H1 (cell line): ENCODE measurements at regions not wholly inside any gene's neighbourhood (a gene's known extent, or its start where the extent isn't known, plus 50 kb on each side); places are given as distances from the start of the nearest gene placed in this dataset.

Source experiments
- CTCF ChIA-PET: fragments of 300-600 bp; sonication (Branson Sonifier 250); formaldehyde crosslinking; loops from one replicate; lab custom pipeline; 2021; ENCODE audit not compliant: partially characterized antibody; lab: Charles Lee
- POLR2A ChIA-PET: fragments of 300-600 bp; sonication (Branson Sonifier 250); formaldehyde crosslinking; loops from one replicate; lab custom pipeline; 2021; ENCODE audit warnings: inconsistent platforms; ENCODE audit not compliant: partially characterized antibody; lab: Charles Lee
- DNase-seq, 2 experiments: peaks; one replicate each; pipeline versions ENCODE4 v3.0.0 to v3.0.0-alpha.2; 2010 to 2022; ENCODE audit warnings: low spot score in 2 of 2, low read depth in 1 of 2, mixed read lengths in 1 of 2
- FAIRE-seq: peaks from 2 replicates; lab custom pipeline; 2011; peaks lifted over from hg19 to GRCh38; lab: Jason Lieb, UNC
- H2AFZ ChIP-seq: 2 replicates; pipeline ENCODE4 v1.8.1; 2012; ENCODE audit warnings: low read length, inconsistent platforms
- H2AK5ac ChIP-seq: 2 replicates; pipeline ENCODE4 v1.6.1; 2013; ENCODE audit warnings: low read depth, low read length
- H2BK120ac ChIP-seq: replicated peaks from 2 replicates; pipeline ENCODE3; 2013; ENCODE audit warnings: low read depth, low read length, inconsistent platforms
- H2BK12ac ChIP-seq: 2 replicates; pipeline ENCODE4 v1.6.1; 2013; ENCODE audit warnings: low read depth, low read length
- H2BK15ac ChIP-seq: 2 replicates; pipeline ENCODE4 v1.6.1; 2013; ENCODE audit warnings: low read length
- H2BK20ac ChIP-seq: 2 replicates; pipeline ENCODE4 v1.6.1; 2013; ENCODE audit warnings: low read length
- H2BK5ac ChIP-seq: 2 replicates; pipeline ENCODE4 v1.6.1; 2013; ENCODE audit warnings: low read depth, low read length
- H3K14ac ChIP-seq: 2 replicates; pipeline ENCODE4 v1.6.1; 2013; ENCODE audit warnings: inconsistent platforms; ENCODE audit not compliant: insufficient read length
- H3K18ac ChIP-seq: 2 replicates; pipeline ENCODE4 v1.6.1; 2013; ENCODE audit warnings: low read length; ENCODE audit errors: extremely low read depth
- H3K23ac ChIP-seq: 2 replicates; pipeline ENCODE4 v1.6.1; 2013; ENCODE audit warnings: inconsistent platforms; ENCODE audit not compliant: insufficient read length
- H3K23me2 ChIP-seq: 2 replicates; pipeline ENCODE4 v1.6.1; 2013; ENCODE audit warnings: low read depth, low read length
- H3K27ac ChIP-seq: 2 replicates; pipeline ENCODE4 v1.6.1; 2011; ENCODE audit warnings: low read depth, low read length, inconsistent platforms
- H3K27me3 ChIP-seq, 4 experiments: replicated peaks in 1 of 4; 1 replicate in 1 of 4; 2 replicates in 3 of 4; pipeline versions ENCODE4 v1.6.1 to v1.8.1; 2011 to 2013; ENCODE audit warnings: low read length in 3 of 4, mild to moderate bottlenecking in 3 of 4, inconsistent platforms in 2 of 4, mixed read lengths in 2 of 4, moderate library complexity in 1 of 4; ENCODE audit not compliant: control insufficient read depth in 3 of 4, insufficient read depth in 3 of 4; ENCODE audit errors: extremely low read depth in 1 of 4
- H3K36me3 ChIP-seq, 4 experiments: 2 replicates each; pipeline versions ENCODE4 v1.6.1 to v1.8.1; 2011 to 2013; ENCODE audit warnings: mild to moderate bottlenecking in 4 of 4, low read length in 3 of 4, moderate library complexity in 2 of 4, control low read depth in 1 of 4, inconsistent platforms in 1 of 4; ENCODE audit not compliant: insufficient read depth in 4 of 4, control insufficient read depth in 2 of 4
- H3K4ac ChIP-seq: replicated peaks from 2 replicates; pipeline ENCODE3; 2013; ENCODE audit warnings: low read length, low read depth, mixed read lengths, inconsistent platforms; ENCODE audit not compliant: insufficient read length
- H3K4me1 ChIP-seq, 4 experiments: replicated peaks in 1 of 4; 1 replicate in 1 of 4; 2 replicates in 3 of 4; pipeline versions ENCODE4 v1.6.1 to v1.8.1; 2011 to 2013; ENCODE audit warnings: low read length in 3 of 4, inconsistent platforms in 2 of 4, mixed read lengths in 1 of 4; ENCODE audit not compliant: insufficient read depth in 4 of 4, control insufficient read depth in 3 of 4
- H3K4me2 ChIP-seq, 2 experiments: 2 replicates each; pipeline versions ENCODE4 v1.6.1 to v1.8.1; 2011 to 2013; ENCODE audit warnings: low read depth in 2 of 2, low read length in 2 of 2, control low read depth in 1 of 2, inconsistent platforms in 1 of 2, mild to moderate bottlenecking in 1 of 2; ENCODE audit not compliant: insufficient read depth in 1 of 2
- H3K4me3 ChIP-seq, 4 experiments: fragments of 200-600, 300-600 bp in 1 of 4; sonication (generic), shearing (Covaris generic), sonication (Bioruptor Twin) in 1 of 4; 2 replicates each; pipeline versions ENCODE4 v1.5.1 to v1.8.1; 2011 to 2016; ENCODE audit warnings: low read length in 4 of 4, low read depth in 3 of 4, control low read depth in 2 of 4, inconsistent platforms in 2 of 4, mild to moderate bottlenecking in 2 of 4, mixed read lengths in 1 of 4, moderate library complexity in 1 of 4; ENCODE audit not compliant: insufficient read depth in 2 of 4; ENCODE audit errors: extremely low read depth in 1 of 4
- H3K56ac ChIP-seq: replicated peaks from 2 replicates; pipeline ENCODE3; 2013; ENCODE audit warnings: low read depth, mild to moderate bottlenecking, mixed read lengths, low read length, inconsistent platforms; ENCODE audit not compliant: insufficient read length
- H3K79me1 ChIP-seq: 2 replicates; pipeline ENCODE4 v1.6.1; 2013; ENCODE audit warnings: low read depth, low read length, control low read depth
- H3K79me2 ChIP-seq, 2 experiments: 2 replicates each; pipeline versions ENCODE4 v1.6.1 to v1.8.1; 2012 to 2013; ENCODE audit warnings: low read length in 2 of 2, mild to moderate bottlenecking in 2 of 2, inconsistent platforms in 1 of 2; ENCODE audit not compliant: insufficient read depth in 2 of 2, control insufficient read depth in 1 of 2
- H3K9ac ChIP-seq, 4 experiments: replicated peaks in 1 of 4; 1 replicate in 1 of 4; 2 replicates in 3 of 4; pipeline versions ENCODE4 v1.6.1 to v1.8.1; 2011 to 2013; ENCODE audit warnings: low read depth in 3 of 4, low read length in 3 of 4, control low read depth in 2 of 4, mild to moderate bottlenecking in 2 of 4, moderate library complexity in 2 of 4, inconsistent platforms in 1 of 4; ENCODE audit errors: extremely low read depth in 1 of 4
- H3K9me3 ChIP-seq, 2 experiments: 2 replicates each; pipeline versions ENCODE4 v1.6.1 to v1.8.1; 2012 to 2013; ENCODE audit warnings: mild to moderate bottlenecking in 2 of 2, moderate library complexity in 2 of 2, control low read depth in 1 of 2, inconsistent platforms in 1 of 2, low read depth in 1 of 2, low read length in 1 of 2, mixed read lengths in 1 of 2; ENCODE audit not compliant: insufficient read depth in 2 of 2
- H4K20me1 ChIP-seq, 2 experiments: replicated peaks in 1 of 2; 2 replicates each; pipeline versions ENCODE3 to v1.8.1; 2011 to 2013; ENCODE audit warnings: inconsistent platforms in 2 of 2, low read length in 2 of 2, mild to moderate bottlenecking in 1 of 2; ENCODE audit not compliant: insufficient read depth in 2 of 2, control insufficient read depth in 1 of 2
- H4K5ac ChIP-seq: 2 replicates; pipeline ENCODE4 v1.6.1; 2013; ENCODE audit warnings: low read length, low read depth, mixed read lengths, inconsistent platforms; ENCODE audit not compliant: insufficient read length
- H4K8ac ChIP-seq: 2 replicates; pipeline ENCODE4 v1.8.0; 2013; ENCODE audit warnings: mild to moderate bottlenecking, moderate library complexity, low read length, inconsistent platforms; ENCODE audit not compliant: insufficient read depth; ENCODE audit errors: extremely low read depth
- H4K91ac ChIP-seq: replicated peaks from 2 replicates; pipeline ENCODE3; 2013; ENCODE audit warnings: low read length, mixed read lengths, inconsistent platforms; ENCODE audit not compliant: insufficient read length
- CTCF ChIP-seq, 3 experiments: IDR thresholded peaks; 1 replicate in 2 of 3; 2 replicates in 1 of 3; pipeline versions ENCODE4 v1.5.1 to v1.6.1; 2011; ENCODE audit warnings: low read length in 3 of 3, mild to moderate bottlenecking in 3 of 3, inconsistent platforms in 2 of 3, low read depth in 1 of 3, moderate library complexity in 1 of 3; ENCODE audit not compliant: insufficient read depth in 1 of 3; ENCODE audit errors: control extremely low read depth in 1 of 3
- EP300 ChIP-seq, 2 experiments: IDR thresholded peaks; 1 replicate in 1 of 2; 2 replicates in 1 of 2; pipeline ENCODE4 v1.6.1; 2011 to 2012; ENCODE audit warnings: low read depth in 2 of 2, low read length in 2 of 2, mild to moderate bottlenecking in 2 of 2, borderline replicate concordance in 1 of 2, inconsistent platforms in 1 of 2, moderate library complexity in 1 of 2
- GABPA ChIP-seq: IDR thresholded peaks from 2 replicates; pipeline ENCODE4 v1.6.1; 2011; ENCODE audit warnings: mild to moderate bottlenecking, low read length, moderate library complexity, borderline replicate concordance; ENCODE audit not compliant: insufficient read depth
- HDAC2 ChIP-seq, 2 experiments: fragments of 300-600 bp in 1 of 2; sonication (generic) in 1 of 2; IDR thresholded peaks; 2 replicates each; pipeline ENCODE4 v1.6.1; 2011 to 2012; ENCODE audit warnings: low read depth in 2 of 2, low read length in 2 of 2, mild to moderate bottlenecking in 2 of 2, moderate library complexity in 2 of 2, borderline replicate concordance in 1 of 2, inconsistent platforms in 1 of 2
- JUND ChIP-seq: IDR thresholded peaks from 2 replicates; pipeline ENCODE4 v1.6.1; 2011; ENCODE audit warnings: mild to moderate bottlenecking, improper control_type of control experiment, low read length
- PHF8 ChIP-seq: fragments of 200-600 bp; sonication (generic); conservative IDR thresholded peaks from 2 replicates; pipeline ENCODE4 v1.7.1; 2012; ENCODE audit warnings: low read depth, mild to moderate bottlenecking, inconsistent platforms, low read length, moderate library complexity
- POU5F1 ChIP-seq: IDR thresholded peaks from 2 replicates; pipeline ENCODE4 v1.6.1; 2011; ENCODE audit warnings: low read depth, mild to moderate bottlenecking, low read length, moderate library complexity
- SAP30 ChIP-seq: fragments of 300-600 bp; sonication (generic); IDR thresholded peaks from 2 replicates; pipeline ENCODE4 v1.7.1; 2012; ENCODE audit warnings: low read length, moderate library complexity, mild to moderate bottlenecking, inconsistent platforms; ENCODE audit not compliant: insufficient read depth, insufficient replicate concordance
- SIRT6 ChIP-seq: IDR thresholded peaks from one replicate; pipeline ENCODE4 v1.7.1; 2012; ENCODE audit warnings: low read length, inconsistent platforms
- SRF ChIP-seq: IDR thresholded peaks from 2 replicates; pipeline ENCODE4 v1.6.1; 2011; ENCODE audit warnings: mild to moderate bottlenecking, low read depth, low read length, moderate library complexity
- TEAD4 ChIP-seq: IDR thresholded peaks from 2 replicates; pipeline ENCODE4 v1.6.1; 2012; ENCODE audit warnings: low read depth, low read length, inconsistent platforms, mixed read lengths
- WGBS, 2 experiments: shearing (Covaris generic) in 1 of 2; methylation state at CpG; one replicate each; pipeline versions ENCODE4 v1.1.6 to v1.1.7; 2013 to 2015; ENCODE audit warnings: low lambda C conversion rate in 2 of 2, mixed read lengths in 2 of 2, inconsistent platforms in 1 of 2, low coverage in 1 of 2, missing lambda C conversion rate in 1 of 2; ENCODE audit not compliant: insufficient replicate concordance in 2 of 2, insufficient coverage in 1 of 2, insufficient read length in 1 of 2; ENCODE audit errors: extremely low coverage in 1 of 2, missing lambda C conversion rate in 1 of 2; 5-methylcytosine and 5-hydroxymethylcytosine counted together

GRCh38 chr6:71457929-71458328 is 169.3 kb downstream of the OGFRL1 start:
- Histone ChIP-seq H3K23me2 (no peaks in the 10 kb centered on the region), H3K4me2 (no peak overlapping the region), H3K56ac (no peak overlapping the region), H3K4me3 (no peak overlapping the region), H3K4me1 (no peaks in the 10 kb centered on the region), H2BK20ac (no peak overlapping the region), H4K8ac (no peak overlapping the region), H3K79me1 (no peaks in the 10 kb centered on the region), H4K5ac (no peak overlapping the region), H2AK5ac (no peak overlapping the region), H3K9me3 (no peaks in the 10 kb centered on the region), H3K9ac (no peak overlapping the region), H3K23ac (no peak overlapping the region), H2AFZ (peak overlapping the region; percentile 50; the same call in 1 of the 2 replicates), H3K4ac (no peak overlapping the region), H3K27ac (no peak overlapping the region), H2BK5ac (no peak overlapping the region), H2BK12ac (no peak overlapping the region), H3K14ac (no peak overlapping the region), H2BK120ac (no peak overlapping the region), H4K91ac (no peak overlapping the region), H3K36me3 (no peaks in the 10 kb centered on the region), H3K79me2 (no peaks in the 10 kb centered on the region), H4K20me1 (no peaks in the 10 kb centered on the region), H3K18ac (no peak overlapping the region), H2BK15ac (no peak overlapping the region), H3K27me3 (no peaks in the 10 kb centered on the region)
- 94% methylated on average over 1 of the region's 1 CpG; no CpG with 5 or more reads in 1 of the 2 experiments for WGBS, 2 experiments
- POLR2A ChIA-PET: no interaction called here
- DNase-seq (no peak), FAIRE-seq (no peak)
- CTCF ChIA-PET: interaction anchor here (0.6 kb wide), 1 partner anchor 27 kb away, joined by 4 read pairs; no protein-coding TSS in a partner anchor
- TF ChIP-seq TEAD4 (no peak), POU5F1 (no peak), JUND (no peak), PHF8 (no peak), SIRT6 (no peak), SRF (no peak), HDAC2 (IDR thresholded peaks at IDR 0.05; ENCODE audit: borderline replicate concordance in 1 of 2, low read depth in 2 of 2, low read length in 2 of 2) (no peak), CTCF (IDR thresholded peaks at IDR 0.05; ENCODE audit: control extremely low read depth in 1 of 3, insufficient read depth in 1 of 3, low read depth in 1 of 3, low read length in 3 of 3) (no peak), GABPA (no peak), SAP30 (no peak), EP300 (IDR thresholded peaks at IDR 0.05; ENCODE audit: borderline replicate concordance in 1 of 2, low read depth in 2 of 2, low read length in 2 of 2) (no peak)
